Stimulated activated CD4-positive, alpha-beta T cell treated with anti-CD3 and anti-CD28 coated beads, Interleukin-4, amount 100 ng/mL, for 24 hours (primary cell): ENCODE measurements at regions not wholly inside any gene's neighbourhood (a gene's known extent, or its start where the extent isn't known, plus 50 kb on each side); places are given as distances from the start of the nearest gene placed in this dataset.

Source experiments
- DNase-seq: peaks from one replicate; pipeline ENCODE4 v3.0.0-alpha.2; 2020

GRCh38 chr15:35663956-35664355, 118.0 kb upstream of the DPH6 start:
- DNase-seq, result no peak

GRCh38 chr15:35665896-35666536, 120.1 kb upstream of the DPH6 start:
- no peak for DNase-seq

- DNase-seq, result no peak
These were observed 121.9 kb upstream of the DPH6 start for GRCh38 chr15:35667908-35668307.

- DNase-seq, result no peak
These were observed 123.1 kb upstream of the DPH6 start for GRCh38 chr15:35669021-35669420.

DNA sequence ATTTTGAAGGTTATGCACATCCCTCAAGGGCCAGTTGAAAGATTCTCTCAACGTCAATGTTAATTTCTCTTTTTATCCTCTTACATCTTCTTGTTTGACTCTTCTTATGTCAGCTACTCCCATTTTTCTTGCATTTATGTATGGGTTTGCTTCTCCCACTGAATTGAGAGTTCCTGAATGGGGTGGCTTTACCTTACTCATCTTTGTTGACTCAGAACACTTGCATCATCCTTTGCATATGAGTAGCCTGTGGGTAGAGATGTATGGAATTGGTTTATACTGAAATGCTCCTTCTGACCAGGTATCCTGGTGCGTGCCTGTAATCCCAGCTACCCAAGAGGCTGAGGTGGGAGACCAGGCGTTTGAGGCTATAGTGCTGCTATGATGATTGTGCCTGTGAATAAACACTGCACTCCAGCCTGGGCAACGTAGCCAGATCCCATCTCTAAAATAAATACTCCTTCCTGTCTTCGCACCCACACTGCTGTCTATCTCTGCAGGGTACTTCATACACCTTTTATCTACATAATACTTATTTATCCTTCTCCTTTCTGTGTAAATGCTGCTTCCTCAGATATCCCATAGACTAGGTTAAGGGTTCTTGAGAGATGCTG, 123.6 kb upstream of the DPH6 start:
- no peak for DNase-seq

DNA sequence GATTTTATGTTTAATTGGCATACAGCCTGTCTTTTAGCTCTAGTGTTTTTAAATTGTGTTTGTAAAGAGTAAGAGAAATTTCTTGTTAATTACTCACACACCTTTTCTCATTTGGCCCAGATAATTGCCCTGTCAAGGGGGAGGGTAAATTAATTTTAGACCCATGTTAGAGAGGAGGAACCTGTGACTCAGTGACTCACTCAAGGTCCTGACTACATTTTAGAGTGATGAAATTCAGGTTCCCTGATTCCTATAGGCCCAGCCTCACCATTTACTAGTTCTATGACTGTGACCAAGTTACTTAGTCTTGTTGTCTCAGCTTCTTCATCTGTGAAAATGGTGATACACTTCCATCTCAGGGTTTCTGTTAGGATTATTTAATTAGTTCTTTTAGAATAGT, 125.2 kb upstream of the DPH6 start:
- DNase-seq, result no peak

DNA sequence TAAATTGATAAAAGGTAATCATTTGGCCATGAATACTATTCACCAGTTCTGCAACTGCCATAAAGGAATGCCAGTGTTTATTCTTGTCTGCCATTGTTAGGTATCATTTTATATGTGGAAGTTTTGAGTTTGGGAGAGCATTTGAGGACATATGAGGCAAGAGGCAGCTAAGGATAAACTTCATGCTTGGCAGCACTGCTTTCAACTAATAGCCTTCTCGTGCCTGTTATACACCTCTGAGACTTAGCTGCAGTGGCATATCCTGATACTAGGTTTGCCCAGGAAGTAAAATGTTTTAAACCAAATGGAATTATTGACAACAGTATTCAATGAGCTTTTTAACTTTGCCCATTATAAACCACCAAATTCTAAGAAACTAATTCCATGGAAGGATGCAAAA, 126.0 kb upstream of the DPH6 start:
- no peak for DNase-seq

- no peak for DNase-seq
These were observed 127.2 kb upstream of the DPH6 start for GRCh38 chr15:35673093-35673684.

- no peak for DNase-seq
These were observed 129.2 kb upstream of the DPH6 start for GRCh38 chr15:35674873-35675781.

GRCh38 chr15:35678774-35679173, 132.8 kb upstream of the DPH6 start:
- no peak for DNase-seq

GRCh38 chr15:35679186-35679585, 133.2 kb upstream of the DPH6 start:
- DNase-seq, result no peak

GRCh38 chr15:35680951-35681350, 135.0 kb upstream of the DPH6 start:
- DNase-seq, result no peak

GRCh38 chr15:35686347-35686746, 140.4 kb upstream of the DPH6 start:
- no peak for DNase-seq

DNA sequence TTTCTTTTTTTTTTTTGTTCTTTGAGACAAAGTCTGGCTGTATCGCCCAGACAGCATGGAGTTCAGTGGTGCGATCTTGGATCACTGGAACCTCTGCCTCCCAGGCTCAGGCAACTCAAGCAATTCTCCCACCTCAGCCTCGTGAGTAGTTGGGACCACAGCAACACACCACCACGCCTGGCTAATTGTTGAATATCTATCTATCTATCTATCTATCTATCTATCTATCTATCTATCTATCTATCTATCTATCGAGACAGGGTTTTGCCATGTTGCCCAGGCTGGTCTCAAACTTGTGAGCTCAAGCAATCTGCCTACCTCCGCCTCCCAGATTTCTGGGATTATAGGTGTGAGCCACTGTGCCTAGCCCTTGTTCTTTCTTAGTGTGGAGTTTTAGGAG, 143.3 kb upstream of the DPH6 start:
- no peak for DNase-seq

DNA sequence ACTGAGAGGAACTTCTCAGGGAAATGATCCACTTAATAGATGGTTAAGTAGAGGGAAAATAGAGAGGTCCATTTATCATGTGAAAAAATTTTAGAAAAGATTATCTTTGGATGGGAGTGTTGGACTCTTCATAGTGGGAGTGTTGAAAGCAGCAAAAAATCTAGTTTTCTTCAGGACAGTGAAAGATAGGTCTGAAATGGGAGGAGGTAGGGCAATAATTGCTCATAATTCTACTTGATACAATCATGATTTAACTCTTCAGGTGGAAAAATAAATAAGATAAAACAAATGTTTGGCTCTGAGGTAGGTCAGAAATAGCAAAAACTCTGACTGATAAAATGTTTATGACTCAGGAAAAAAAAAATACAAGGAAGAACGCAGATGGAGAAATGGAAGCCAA, 144.1 kb upstream of the DPH6 start:
- DNase-seq, result no peak

GRCh38 chr15:35690698-35691116, 144.7 kb upstream of the DPH6 start:
- DNase-seq, result no peak

GRCh38 chr15:35691173-35691761, 145.3 kb upstream of the DPH6 start:
- DNase-seq, result no peak

DNA sequence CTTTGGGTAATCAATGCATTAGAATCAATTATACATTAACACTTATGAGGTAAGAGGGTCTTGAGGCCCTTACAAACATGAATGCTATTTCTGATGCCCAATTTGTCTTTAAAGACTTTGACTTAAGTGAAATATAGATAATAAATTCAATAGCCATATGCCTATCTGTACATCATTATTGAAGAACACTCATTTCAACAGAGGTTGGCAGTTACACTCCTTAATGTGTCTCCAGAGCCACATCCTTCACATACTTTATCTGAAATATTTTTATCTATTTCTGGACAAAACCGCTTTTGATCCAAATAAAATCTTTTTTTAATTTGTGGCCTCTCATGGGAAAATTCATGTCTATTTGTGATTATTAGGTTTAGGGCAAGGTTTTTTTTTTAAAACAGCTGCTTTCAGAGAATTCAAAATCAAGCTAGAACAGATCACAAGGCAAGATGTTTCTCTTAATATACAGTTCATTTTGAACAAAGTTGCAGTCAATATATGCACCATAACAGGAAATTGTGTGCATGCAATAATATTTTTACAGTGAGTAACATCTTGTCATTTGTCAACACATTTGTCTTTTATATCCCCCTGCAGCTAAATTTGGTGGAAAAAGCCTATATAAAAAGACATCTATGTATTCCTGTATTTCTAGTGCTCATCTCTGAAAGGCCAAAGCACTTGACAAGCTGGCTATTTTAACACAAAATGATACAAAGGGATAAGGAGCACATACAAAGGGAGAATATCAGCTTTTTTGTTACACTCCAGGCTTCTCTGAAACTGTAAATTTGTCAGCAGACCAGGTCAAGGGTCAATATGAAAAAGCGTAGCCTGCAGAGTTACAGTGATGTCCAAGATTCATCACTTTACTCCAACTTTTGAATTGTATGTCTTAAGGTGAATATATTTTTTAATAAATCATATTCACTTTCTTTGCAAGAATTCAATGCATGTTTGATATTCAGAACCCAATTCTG, 146.2 kb upstream of the DPH6 start:
- DNase-seq, result no peak

- no peak for DNase-seq
These were observed 147.3 kb upstream of the DPH6 start for GRCh38 chr15:35693286-35693685.

DNA sequence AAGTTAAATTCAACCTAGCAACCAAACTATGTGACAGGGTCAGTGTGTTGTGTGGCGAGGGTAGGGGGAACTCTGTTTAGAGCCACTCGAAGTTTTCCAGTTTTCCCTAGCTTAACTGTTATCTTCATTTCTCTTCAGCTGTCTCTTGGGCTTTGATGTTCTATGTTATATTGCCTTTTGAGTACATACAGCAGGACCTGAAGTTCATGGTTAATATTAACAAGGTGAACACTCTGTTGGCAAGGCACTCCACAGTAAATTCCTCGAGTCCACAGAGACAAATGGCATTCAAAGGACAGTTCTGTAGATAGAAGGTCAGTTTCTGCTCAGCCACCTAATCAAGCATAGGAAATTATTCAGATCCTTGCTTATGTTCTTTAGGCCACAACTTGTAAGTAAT, 147.9 kb upstream of the DPH6 start:
- no peak for DNase-seq

DNA sequence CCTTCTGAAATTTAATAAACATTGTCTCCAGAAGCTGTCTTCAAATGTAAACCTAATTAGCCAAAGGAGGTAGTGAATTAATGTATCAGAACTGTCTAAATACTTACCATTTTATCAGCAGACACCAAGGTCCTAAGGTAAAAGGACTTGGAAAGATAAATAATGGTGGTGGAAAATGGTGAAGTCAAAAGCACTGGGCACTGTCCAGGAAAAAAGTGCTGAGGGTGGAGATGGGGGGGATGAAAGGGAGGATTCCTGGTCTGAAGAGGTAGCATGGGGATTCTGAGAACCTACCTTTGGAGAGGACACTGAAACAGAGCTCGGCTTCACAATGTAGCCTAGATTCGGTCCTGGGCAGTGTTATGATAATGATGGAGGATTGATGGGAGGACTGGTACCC, 149.0 kb upstream of the DPH6 start:
- no peak for DNase-seq

GRCh38 chr15:35696767-35697231, 150.8 kb upstream of the DPH6 start:
- no peak for DNase-seq
